Skeletal muscle tissue (tissue), 3 donors: ENCODE measurements at regions not wholly inside any gene's neighbourhood (a gene's known extent, or its start where the extent isn't known, plus 50 kb on each side); places are given as distances from the start of the nearest gene placed in this dataset.

Experiments
- H3K27ac ChIP-seq: one replicate; pipeline ENCODE4 v1.7.0; 2013; ENCODE audit warnings: mild to moderate bottlenecking, low read depth, low read length, inconsistent platforms
- H3K27me3 ChIP-seq, 3 donors: one replicate each; pipeline ENCODE4 v1.7.0; 2013; ENCODE audit warnings: low read length in 3 of 3; ENCODE audit not compliant: control insufficient read depth in 3 of 3, insufficient read depth in 3 of 3
- H3K36me3 ChIP-seq, 3 donors: one replicate each; pipeline ENCODE4 v1.7.0; 2013; ENCODE audit warnings: low read length in 3 of 3; ENCODE audit not compliant: control insufficient read depth in 3 of 3, insufficient read depth in 3 of 3
- H3K4me1 ChIP-seq, 3 donors: one replicate each; pipeline ENCODE4 v1.7.0; 2013; ENCODE audit warnings: low read length in 3 of 3, mild to moderate bottlenecking in 3 of 3; ENCODE audit not compliant: control insufficient read depth in 3 of 3, insufficient read depth in 3 of 3
- H3K4me3 ChIP-seq, 3 donors: one replicate each; pipeline ENCODE4 v1.7.0; 2013; ENCODE audit warnings: low read length in 3 of 3
- H3K9ac ChIP-seq, 3 donors: one replicate each; pipeline ENCODE4 v1.7.0; 2013; ENCODE audit warnings: low read length in 3 of 3, mild to moderate bottlenecking in 3 of 3, moderate library complexity in 2 of 3, low read depth in 1 of 3
- H3K9me3 ChIP-seq, 3 donors: one replicate each; pipeline ENCODE4 v1.7.0; 2013; ENCODE audit warnings: low read length in 3 of 3; ENCODE audit not compliant: control insufficient read depth in 3 of 3
- donor health status: Osteomylitis.

DNA sequence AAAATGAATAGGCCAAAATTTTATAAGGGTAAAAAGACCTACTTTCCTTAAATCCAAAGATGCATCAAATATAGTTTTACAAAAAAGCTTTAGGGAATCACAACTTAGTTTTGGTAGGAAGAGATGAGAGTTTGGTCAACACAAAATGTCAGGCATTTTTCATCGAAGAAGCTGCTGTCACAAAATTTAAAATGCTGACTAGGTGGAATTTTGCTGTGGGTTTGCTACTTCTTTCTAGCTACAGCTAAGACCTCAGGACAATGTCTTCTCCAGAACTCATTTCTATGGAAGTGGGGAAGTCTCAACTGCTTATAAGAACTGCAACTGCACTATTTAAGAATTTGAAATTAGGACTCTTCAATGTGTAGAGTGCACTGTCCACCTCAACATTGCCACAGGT lies 351.1 kb downstream of the HAO1 start:
- H3K9ac ChIP-seq: no peak overlapping the region
- H3K4me1 ChIP-seq: no peaks in the 10 kb centered on the region
- no peaks in the 10 kb centered on the region for H3K27me3 ChIP-seq
- no peaks in the 10 kb centered on the region for H3K36me3 ChIP-seq
- no peaks in the 10 kb centered on the region for H3K9me3 ChIP-seq
- H3K4me3 ChIP-seq: no peak overlapping the region
- H3K27ac ChIP-seq: no peak overlapping the region

DNA sequence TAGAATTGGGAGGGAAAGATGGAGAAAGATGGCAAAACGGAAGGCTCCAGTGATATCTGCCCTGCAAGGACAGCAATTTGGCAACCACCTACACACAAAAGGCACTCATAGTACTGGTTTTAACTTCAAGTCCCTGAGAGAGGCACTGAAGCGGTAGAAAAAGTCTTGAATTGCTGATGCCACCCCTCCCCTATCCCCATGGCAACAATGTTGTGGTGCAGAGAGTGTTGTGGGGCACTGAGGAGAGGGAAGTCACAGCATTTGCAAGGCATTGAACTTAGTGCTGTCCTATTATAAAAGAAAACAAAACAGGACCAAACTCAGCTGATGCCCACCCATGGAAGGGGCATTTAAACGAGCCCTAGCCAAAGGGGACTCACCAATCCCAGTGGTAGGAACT lies 343.7 kb downstream of the HAO1 start:
- no peak overlapping the region for H3K9ac ChIP-seq
- H3K27ac ChIP-seq: no peak overlapping the region
- no peak overlapping the region for H3K4me3 ChIP-seq
- no peaks in the 10 kb centered on the region for H3K4me1 ChIP-seq
- no peaks in the 10 kb centered on the region for H3K27me3 ChIP-seq
- H3K9me3 ChIP-seq: peaks cover 0 to 2% (median 0%) of the 10 kb centered on the region in 3 donors
- no peaks in the 10 kb centered on the region for H3K36me3 ChIP-seq

DNA sequence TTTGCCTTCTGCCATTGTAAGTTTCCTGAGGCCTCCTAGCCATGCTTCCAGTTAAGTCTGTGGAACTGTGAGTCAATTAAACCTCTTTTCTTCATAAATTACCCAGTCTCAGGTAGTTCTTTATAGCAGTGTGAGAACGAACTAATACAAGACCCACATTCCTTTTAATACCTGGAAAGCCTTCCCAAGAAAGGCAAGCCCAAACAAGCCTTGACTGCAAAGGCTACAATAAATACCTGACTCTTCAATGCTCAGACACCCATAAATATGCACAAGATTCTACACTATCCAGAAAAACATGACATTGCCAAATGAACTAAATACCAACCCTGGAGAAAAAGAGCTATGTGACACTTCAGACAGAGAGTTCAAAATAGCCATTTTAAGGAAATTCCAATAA lies 338.8 kb downstream of the HAO1 start:
- Histone ChIP-seq H3K4me1 (no peaks in the 10 kb centered on the region), H3K27ac (no peak overlapping the region), H3K36me3 (no peaks in the 10 kb centered on the region)

DNA sequence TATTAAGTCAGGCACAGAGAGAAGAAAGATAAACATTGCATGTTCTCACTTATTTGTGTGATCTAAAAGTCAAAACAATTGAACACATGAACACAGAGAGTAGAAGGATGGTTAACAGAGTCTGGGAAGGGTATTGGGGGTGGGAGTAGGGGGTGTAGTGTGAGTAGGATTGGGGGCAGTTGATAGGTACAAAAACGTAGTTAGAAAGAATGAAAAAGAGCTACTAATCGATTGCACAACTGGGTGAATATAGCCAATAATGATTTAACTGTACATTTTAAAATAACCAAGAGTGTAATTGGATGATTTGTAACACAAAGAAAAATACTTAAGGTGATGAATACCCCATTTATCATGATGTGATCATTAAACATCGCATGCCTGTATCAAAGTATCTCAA lies 333.3 kb downstream of the HAO1 start:
- Histone ChIP-seq H3K27me3 (no peaks in the 10 kb centered on the region), H3K4me3 (no peak overlapping the region), H3K9ac (no peak overlapping the region), H3K27ac (no peak overlapping the region), H3K9me3 (no peaks in the 10 kb centered on the region), H3K36me3 (no peaks in the 10 kb centered on the region), H3K4me1 (no peaks in the 10 kb centered on the region)

More for the DNA sequence above, 338.8 kb downstream of the HAO1 start:
- H3K4me3 ChIP-seq: no peak overlapping the region
- H3K9me3 ChIP-seq: no peaks in the 10 kb centered on the region
- H3K9ac ChIP-seq: no peak overlapping the region
- no peaks in the 10 kb centered on the region for H3K27me3 ChIP-seq

DNA sequence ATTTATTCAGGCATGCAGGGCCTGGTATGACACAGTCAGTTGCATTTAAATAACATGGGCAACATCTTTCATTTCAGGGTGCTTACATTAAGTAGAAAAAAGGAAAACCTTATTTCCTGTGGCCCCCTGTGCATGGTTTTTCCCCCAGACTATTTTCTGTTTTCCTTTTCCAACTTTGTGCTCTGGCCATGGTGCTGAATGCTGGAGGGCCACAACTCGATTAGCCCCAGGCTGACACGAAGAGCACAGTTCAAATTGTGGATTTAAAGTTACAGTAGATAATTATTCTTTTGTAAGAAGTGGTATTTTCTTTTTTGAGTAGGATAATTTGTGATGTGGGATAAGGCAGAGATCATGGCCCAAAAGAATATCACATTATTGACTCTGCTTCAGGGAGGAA lies 332.0 kb downstream of the HAO1 start:
- no peak overlapping the region for H3K9ac ChIP-seq
- H3K27ac ChIP-seq: no peak overlapping the region
- no peak overlapping the region for H3K4me3 ChIP-seq
- H3K27me3 ChIP-seq: no peaks in the 10 kb centered on the region
- no peaks in the 10 kb centered on the region for H3K4me1 ChIP-seq
- no peaks in the 10 kb centered on the region for H3K9me3 ChIP-seq
- H3K36me3 ChIP-seq: no peaks in the 10 kb centered on the region

DNA sequence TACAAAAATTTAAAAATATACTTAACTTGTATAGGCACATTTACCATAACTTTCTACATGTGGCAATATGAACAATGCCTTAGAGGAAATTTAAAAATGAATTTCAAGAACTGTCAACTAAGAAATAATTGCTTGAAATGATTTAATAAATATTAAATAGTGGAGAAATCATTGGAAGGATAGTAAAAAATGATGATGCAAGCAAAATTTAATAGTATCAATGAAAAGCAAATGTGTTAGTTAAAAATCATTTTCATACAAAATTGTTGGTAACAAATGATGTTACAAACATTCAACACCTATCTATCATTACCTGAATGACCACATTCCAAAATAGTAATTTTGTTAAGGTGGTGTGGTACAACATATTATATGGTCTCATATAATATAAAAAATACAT lies 331.0 kb downstream of the HAO1 start:
- Histone ChIP-seq H3K4me3 (no peak overlapping the region), H3K4me1 (no peaks in the 10 kb centered on the region), H3K9me3 (no peaks in the 10 kb centered on the region), H3K27me3 (no peaks in the 10 kb centered on the region), H3K27ac (no peak overlapping the region), H3K9ac (no peak overlapping the region), H3K36me3 (no peaks in the 10 kb centered on the region)

DNA sequence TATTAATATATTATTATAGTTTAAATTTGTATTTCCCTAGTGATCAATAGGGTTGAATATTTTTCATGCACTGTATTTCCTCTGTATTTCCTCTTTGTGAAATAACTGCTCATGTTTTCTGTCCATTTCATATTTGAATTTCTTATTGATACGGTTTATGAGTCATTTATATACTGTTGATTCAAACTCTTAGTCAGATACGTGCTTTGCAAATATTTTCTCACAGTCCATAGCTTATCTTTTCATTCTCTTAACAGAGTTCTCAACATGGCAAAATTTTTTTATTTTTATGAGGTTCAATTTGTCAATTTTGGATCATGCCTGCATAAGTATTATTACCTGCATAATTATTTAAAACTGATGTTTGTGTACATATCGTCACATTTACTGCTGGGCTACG lies 329.6 kb downstream of the HAO1 start:
- H3K27ac ChIP-seq: no peak overlapping the region
- no peaks in the 10 kb centered on the region for H3K4me1 ChIP-seq
- H3K4me3 ChIP-seq: no peak overlapping the region
- no peaks in the 10 kb centered on the region for H3K36me3 ChIP-seq
- H3K9ac ChIP-seq: no peak overlapping the region
- no peaks in the 10 kb centered on the region for H3K9me3 ChIP-seq
- no peaks in the 10 kb centered on the region for H3K27me3 ChIP-seq

DNA sequence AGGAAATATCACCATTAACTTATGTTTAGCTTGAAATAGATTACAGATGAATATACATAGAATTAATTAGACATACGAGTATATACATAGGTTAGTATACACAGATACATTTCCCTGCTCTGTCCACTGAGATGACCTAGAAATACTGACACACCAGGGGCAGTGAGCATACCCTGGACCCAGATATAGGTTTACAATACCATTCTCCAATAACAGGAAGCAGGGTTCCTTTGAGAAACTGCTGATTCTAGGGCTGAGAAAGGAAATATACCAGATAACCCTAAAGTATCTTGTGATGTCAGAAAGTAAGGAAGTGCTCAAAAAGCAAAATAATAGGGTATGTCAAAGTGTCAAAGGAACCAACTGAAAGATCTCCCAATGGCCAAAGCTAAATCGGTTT lies 322.5 kb downstream of the HAO1 start:
- H3K9me3 ChIP-seq: no peaks in the 10 kb centered on the region
- H3K27me3 ChIP-seq: no peaks in the 10 kb centered on the region
- H3K4me1 ChIP-seq: no peaks in the 10 kb centered on the region
- H3K4me3 ChIP-seq: no peak overlapping the region
- no peak overlapping the region for H3K27ac ChIP-seq
- no peaks in the 10 kb centered on the region for H3K36me3 ChIP-seq
- H3K9ac ChIP-seq: no peak overlapping the region

DNA sequence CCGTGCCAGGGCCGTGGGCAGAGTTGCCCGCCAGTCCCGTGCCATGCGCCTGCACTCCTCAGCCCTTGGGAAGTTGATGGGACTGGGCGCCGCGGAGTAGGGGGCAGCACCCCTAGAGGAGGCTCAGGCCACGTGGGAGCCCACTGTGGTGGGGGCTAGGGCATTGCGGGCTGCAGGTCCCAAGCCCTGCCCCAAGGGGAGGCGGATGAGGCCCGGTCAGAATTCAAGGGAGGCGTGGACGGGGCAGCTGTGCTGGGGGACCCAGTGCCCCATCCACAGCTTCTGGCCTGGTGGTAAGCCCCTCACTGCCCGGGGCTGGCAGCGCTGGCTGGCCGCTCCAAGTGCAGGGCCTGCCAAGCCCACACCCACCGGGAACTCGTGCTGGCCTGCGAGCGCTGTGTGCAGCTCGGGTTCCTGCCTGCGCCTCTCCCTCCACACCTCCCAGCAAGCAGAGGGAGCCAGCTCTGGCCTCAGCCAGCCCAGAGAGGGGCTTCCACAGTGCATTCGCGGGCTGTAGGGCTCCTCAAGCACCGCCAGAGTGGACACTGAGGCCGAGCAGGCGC lies 317.8 kb downstream of the HAO1 start:
- Histone ChIP-seq H3K9me3 (no peaks in the 10 kb centered on the region), H3K9ac (no peak overlapping the region), H3K27ac (no peak overlapping the region), H3K4me1 (no peaks in the 10 kb centered on the region), H3K36me3 (no peaks in the 10 kb centered on the region), H3K4me3 (no peak overlapping the region), H3K27me3 (no peaks in the 10 kb centered on the region)

DNA sequence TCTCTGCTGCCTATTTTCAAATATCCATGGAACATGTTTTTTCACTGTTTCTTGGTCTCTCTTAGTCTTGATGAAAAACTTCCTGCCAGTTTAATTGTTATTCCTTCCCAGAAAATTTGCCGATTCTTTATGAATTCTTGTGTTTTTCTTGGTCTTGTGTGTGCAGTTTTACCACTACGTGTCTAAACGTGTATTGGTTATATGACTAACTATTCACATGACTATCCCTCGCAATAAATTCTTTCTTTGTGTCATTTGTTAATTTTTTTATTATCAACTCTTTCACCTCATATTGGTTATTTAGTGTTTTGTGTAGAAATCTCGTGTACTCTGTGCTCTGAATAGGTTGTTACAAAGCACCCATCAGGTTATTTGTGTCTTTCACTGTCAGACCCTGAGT lies 315.4 kb downstream of the HAO1 start:
- H3K27ac ChIP-seq: no peak overlapping the region

More for the DNA sequence above, 315.4 kb downstream of the HAO1 start:
- no peaks in the 10 kb centered on the region for H3K9me3 ChIP-seq
- no peaks in the 10 kb centered on the region for H3K27me3 ChIP-seq
- no peaks in the 10 kb centered on the region for H3K4me1 ChIP-seq
- no peak overlapping the region for H3K9ac ChIP-seq
- no peaks in the 10 kb centered on the region for H3K36me3 ChIP-seq
- no peak overlapping the region for H3K4me3 ChIP-seq
